Astrocyte of the spinal cord (primary cell): ENCODE measurements at regions not wholly inside any gene's neighbourhood (a gene's known extent, or its start where the extent isn't known, plus 50 kb on each side); places are given as distances from the start of the nearest gene placed in this dataset.

Experiments used
- DNase-seq: peaks from one replicate; pipeline ENCODE4 v3.0.0; 2011; ENCODE audit warnings: low read depth, low spot score
- H3K4me3 ChIP-seq: 2 replicates; pipeline ENCODE4 v1.5.1; 2011; ENCODE audit warnings: low read depth, mild to moderate bottlenecking, low read length, moderate library complexity
- CTCF ChIP-seq: IDR thresholded peaks from 2 replicates; pipeline ENCODE4 v1.5.1; 2012; ENCODE audit warnings: low read depth, mild to moderate bottlenecking, low read length, inconsistent platforms
- in situ Hi-C: cut with HindIII; loops from 2 replicates; pipeline ENCODE4 v1.10.0; 2017; ENCODE audit warnings: low sequenced_read_pairs

GRCh38 chr6:138640028-138640427 is 133.5 kb upstream of the CCDC28A start:
- no peak overlapping the region for H3K4me3 ChIP-seq
- TF ChIP-seq CTCF = no peak
- in situ Hi-C loops = no loop called here
- no peak for DNase-seq

- TF ChIP-seq CTCF = no peak
- DNase-seq = no peak
- in situ Hi-C loops = no loop called here
- H3K4me3 ChIP-seq = no peak overlapping the region
Measured at GRCh38 chr6:138643210-138643609, 130.4 kb upstream of the CCDC28A start.

GRCh38 chr6:138645976-138646640 is 127.5 kb upstream of the CCDC28A start:
- no peak overlapping the region for H3K4me3 ChIP-seq
- in situ Hi-C loops = no loop called here
- TF ChIP-seq CTCF = no peak
- DNase-seq = no peak

GRCh38 chr6:138647006-138647405 is 126.6 kb upstream of the CCDC28A start:
- peak; percentile 73 for DNase-seq

GRCh38 chr6:138648127-138648526 is 125.4 kb upstream of the CCDC28A start:
- in situ Hi-C loops = no loop called here
- no peak for DNase-seq
- no peak for TF ChIP-seq CTCF
- H3K4me3 ChIP-seq = no peak overlapping the region

More at GRCh38 chr6:138647006-138647405, 126.6 kb upstream of the CCDC28A start:
- H3K4me3 ChIP-seq = peak overlapping the region; percentile 17
- TF ChIP-seq CTCF = no peak
- in situ Hi-C loops = no loop called here

GRCh38 chr6:138651491-138651890 is 122.1 kb upstream of the CCDC28A start:
- DNase-seq = no peak
- no peak for TF ChIP-seq CTCF
- in situ Hi-C loops = no loop called here
- H3K4me3 ChIP-seq = no peak overlapping the region
